ENCODE measurements at regions not wholly inside any gene's neighbourhood (a gene's known extent, or its start where the extent isn't known, plus 50 kb on each side); places are given as distances from the start of the nearest gene placed in this dataset.

- TF ChIP-seq POLR2A (IDR thresholded peaks at IDR 0.05; ENCODE audit: low read length) (no peak), RAD21 (conservative IDR thresholded peaks at IDR 0.05 in 1 of 2, IDR thresholded peaks at IDR 0.05 in 1 of 2) (no peak), MAFK (IDR thresholded peaks at IDR 0.05; ENCODE audit: partially characterized antibody) (no peak), CTCF (IDR thresholded peaks at IDR 0.05) (no peak), HDAC2 (IDR thresholded peaks at IDR 0.05) (no peak)
- TF ChIP-seq, protein P1, sequence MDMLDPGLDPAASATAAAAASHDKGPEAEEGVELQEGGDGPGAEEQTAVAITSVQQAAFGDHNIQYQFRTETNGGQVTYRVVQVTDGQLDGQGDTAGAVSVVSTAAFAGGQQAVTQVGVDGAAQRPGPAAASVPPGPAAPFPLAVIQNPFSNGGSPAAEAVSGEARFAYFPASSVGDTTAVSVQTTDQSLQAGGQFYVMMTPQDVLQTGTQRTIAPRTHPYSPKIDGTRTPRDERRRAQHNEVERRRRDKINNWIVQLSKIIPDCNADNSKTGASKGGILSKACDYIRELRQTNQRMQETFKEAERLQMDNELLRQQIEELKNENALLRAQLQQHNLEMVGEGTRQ (IDR thresholded peaks at IDR 0.05), result no peak
These were observed 115.3 kb upstream of the CXCR4 start for GRCh38 chr2:136233298-136233697.

Data from A549 (cell line).